ENCODE measurements at regions not wholly inside any gene's neighbourhood (a gene's known extent, or its start where the extent isn't known, plus 50 kb on each side); places are given as distances from the start of the nearest gene placed in this dataset.
"Not testable (repeated sequence)": the region's sequence is repeated elsewhere in the genome, so short reads cannot be mapped to it uniquely, and the experiment has no call there.

- no peak for DNase-seq
Measured at GRCh38 chr11:19429108-19429760, 188.5 kb upstream of the E2F8 start.

- no peak for DNase-seq
Measured at GRCh38 chr11:19428206-19429002, 187.7 kb upstream of the E2F8 start.

- DNase-seq, result no peak
Measured at GRCh38 chr11:19426756-19427403, 186.1 kb upstream of the E2F8 start.

GRCh38 chr11:19426011-19426755 is 185.4 kb upstream of the E2F8 start:
- DNase-seq, result no peak

- no peak for DNase-seq
Measured at GRCh38 chr11:19422276-19422675, 181.5 kb upstream of the E2F8 start.

- no peak for DNase-seq
Measured at GRCh38 chr11:19420868-19421533, 180.3 kb upstream of the E2F8 start.

GRCh38 chr11:19419808-19420207 is 179.1 kb upstream of the E2F8 start:
- DNase-seq, result no peak

- no peak for DNase-seq
Measured at GRCh38 chr11:19419021-19419750, 178.4 kb upstream of the E2F8 start.

GRCh38 chr11:19418221-19418620 is 177.5 kb upstream of the E2F8 start:
- no peak for DNase-seq

- DNase-seq, result not testable (repeated sequence)
Measured at GRCh38 chr11:19412070-19412469, 171.3 kb upstream of the E2F8 start.

- DNase-seq, result no peak
Measured at GRCh38 chr11:19410032-19410431, 169.3 kb upstream of the E2F8 start.

- no peak for DNase-seq
Measured at GRCh38 chr11:19409307-19409706, 168.6 kb upstream of the E2F8 start.

- no peak for DNase-seq
Measured at GRCh38 chr11:19407677-19408270, 167.0 kb upstream of the E2F8 start.

GRCh38 chr11:19405966-19406365 is 165.2 kb upstream of the E2F8 start:
- no peak for DNase-seq

- DNase-seq, result no peak
Measured at GRCh38 chr11:19404787-19405186, 164.0 kb upstream of the E2F8 start.

- DNase-seq, result no peak
Measured at GRCh38 chr11:19403196-19403895, 162.6 kb upstream of the E2F8 start.

GRCh38 chr11:19400296-19400695 is 159.6 kb upstream of the E2F8 start:
- no peak for DNase-seq

GRCh38 chr11:19398772-19399527 is 158.2 kb upstream of the E2F8 start:
- no peak for DNase-seq

GRCh38 chr11:19398273-19398672 is 157.5 kb upstream of the E2F8 start:
- DNase-seq, result no peak

- DNase-seq, result no peak
Measured at GRCh38 chr11:19395050-19395449, 154.3 kb upstream of the E2F8 start.
